DOHH2 (cell line): ENCODE measurements at regions not wholly inside any gene's neighbourhood (a gene's known extent, or its start where the extent isn't known, plus 50 kb on each side); places are given as distances from the start of the nearest gene placed in this dataset.

ENCODE experiments used
- EZH2phosphoT487 ChIP-seq: fragments of 200-600 bp; sonication (generic); IDR thresholded peaks from 2 replicates; pipeline ENCODE4 v1.6.1; 2017; ENCODE audit warnings: borderline replicate concordance, mild to moderate bottlenecking, antibody characterized with exemption, low read length, moderate library complexity, mixed read lengths
- TF ChIP-seq, protein P1 (sequence below): fragments of 200-600 bp; sonication (generic); IDR thresholded peaks from one replicate; pipeline ENCODE4 v1.5.1; 2014; ENCODE audit warnings: antibody characterized with exemption, mild to moderate bottlenecking, low read depth, low read length; ENCODE audit not compliant: poor library complexity, severe bottlenecking

DNA sequence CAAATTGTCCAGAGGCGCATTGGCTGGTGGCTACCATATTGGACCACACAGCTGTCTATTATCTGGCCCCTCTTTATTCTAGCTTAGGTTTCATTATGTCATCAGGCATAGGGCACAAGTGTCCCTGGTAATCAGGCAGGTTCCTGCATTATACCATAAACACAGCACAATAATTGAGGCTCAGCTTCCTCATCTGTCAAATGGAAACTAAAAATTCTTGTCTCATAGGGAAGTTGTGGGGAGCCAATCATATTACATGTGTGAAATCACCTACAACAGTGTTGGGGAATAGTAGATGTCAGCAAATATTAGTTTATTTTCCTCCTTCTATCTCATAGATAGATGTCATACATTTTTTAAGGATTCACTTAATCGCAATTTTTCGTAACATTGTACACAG lies 231.0 kb upstream of the SORL1-AS1 start:
- TF ChIP-seq, protein P1, sequence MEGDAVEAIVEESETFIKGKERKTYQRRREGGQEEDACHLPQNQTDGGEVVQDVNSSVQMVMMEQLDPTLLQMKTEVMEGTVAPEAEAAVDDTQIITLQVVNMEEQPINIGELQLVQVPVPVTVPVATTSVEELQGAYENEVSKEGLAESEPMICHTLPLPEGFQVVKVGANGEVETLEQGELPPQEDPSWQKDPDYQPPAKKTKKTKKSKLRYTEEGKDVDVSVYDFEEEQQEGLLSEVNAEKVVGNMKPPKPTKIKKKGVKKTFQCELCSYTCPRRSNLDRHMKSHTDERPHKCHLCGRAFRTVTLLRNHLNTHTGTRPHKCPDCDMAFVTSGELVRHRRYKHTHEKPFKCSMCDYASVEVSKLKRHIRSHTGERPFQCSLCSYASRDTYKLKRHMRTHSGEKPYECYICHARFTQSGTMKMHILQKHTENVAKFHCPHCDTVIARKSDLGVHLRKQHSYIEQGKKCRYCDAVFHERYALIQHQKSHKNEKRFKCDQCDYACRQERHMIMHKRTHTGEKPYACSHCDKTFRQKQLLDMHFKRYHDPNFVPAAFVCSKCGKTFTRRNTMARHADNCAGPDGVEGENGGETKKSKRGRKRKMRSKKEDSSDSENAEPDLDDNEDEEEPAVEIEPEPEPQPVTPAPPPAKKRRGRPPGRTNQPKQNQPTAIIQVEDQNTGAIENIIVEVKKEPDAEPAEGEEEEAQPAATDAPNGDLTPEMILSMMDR = no peak
- no peak for TF ChIP-seq EZH2phosphoT487
